GM12878 (cell line): ENCODE measurements at regions not wholly inside any gene's neighbourhood (a gene's known extent, or its start where the extent isn't known, plus 50 kb on each side); places are given as distances from the start of the nearest gene placed in this dataset.

Experiments
- ATAC-seq: fragments of 200-7000 bp; cut with Tn5 transposase; 3 replicates; pipeline ENCODE4 v1.9.1; 2020; ENCODE audit warnings: mild to moderate bottlenecking, moderate library complexity
- BruUV-seq: library from RNA; stranded (reverse); fragments of 400-500 nt; replicated peaks from 2 replicates; lab custom pipeline; 2021; lab: Mats Ljungman, UMichigan
- CTCF ChIA-PET: fragments of 300-600 bp; sonication (Branson Sonifier 250); formaldehyde crosslinking; extraction: SDS; loops from one replicate; lab custom pipeline; 2021; ENCODE audit warnings: inconsistent platforms; lab: Yijun Ruan, JAX
- POLR2A ChIA-PET: fragments of 350-600 bp; formaldehyde crosslinking; extraction: SDS; loops from one replicate; lab custom pipeline; 2021; ENCODE audit warnings: inconsistent platforms; lab: Charles Lee
- RAD21 ChIA-PET: fragments of 300-600 bp; sonication (Branson Sonifier 250); formaldehyde crosslinking; loops from one replicate; lab custom pipeline; 2023; ENCODE audit warnings: antibody characterized with exemption; ENCODE audit not compliant: unreplicated experiment; lab: Charles Lee
- SMC1A ChIA-PET: fragments of 300-600 bp; sonication (Branson Sonifier 250); formaldehyde crosslinking; loops from one replicate; lab custom pipeline; 2023; ENCODE audit not compliant: unreplicated experiment, uncharacterized antibody; lab: Charles Lee
- DNase-seq: peaks from one replicate; pipeline ENCODE4 v3.0.0-alpha.2; 2011; ENCODE audit warnings: low read depth, low spot score
- FAIRE-seq: peaks from 3 replicates; lab custom pipeline; 2011; peaks lifted over from hg19 to GRCh38; lab: Jason Lieb, UNC
- H2AFZ ChIP-seq: 2 replicates; pipeline ENCODE4 v1.6.0; 2011; ENCODE audit warnings: low read depth, low read length, control low read depth; ENCODE audit not compliant: control insufficient read depth
- H3K27ac ChIP-seq: 2 replicates; pipeline ENCODE4 v1.5.1; 2011; ENCODE audit warnings: control low read depth; ENCODE audit not compliant: control insufficient read depth, insufficient read depth
- H3K27me3 ChIP-seq, 2 experiments: replicated peaks in 1 of 2; 2 replicates each; pipeline versions ENCODE4 v1.6.0 to v1.6.1; 2011; ENCODE audit warnings: low read length in 1 of 2; ENCODE audit not compliant: control insufficient read depth in 2 of 2, insufficient read depth in 2 of 2
- H3K36me3 ChIP-seq, 2 experiments: 2 replicates each; pipeline ENCODE4 v1.5.1; 2011; ENCODE audit warnings: low read length in 1 of 2; ENCODE audit not compliant: control insufficient read depth in 2 of 2, insufficient read depth in 2 of 2
- H3K4me1 ChIP-seq: 2 replicates; pipeline ENCODE4 v1.6.1; 2011; ENCODE audit warnings: mild to moderate bottlenecking, low read length, moderate library complexity, mixed read lengths; ENCODE audit not compliant: control insufficient read depth, insufficient read depth
- H3K4me2 ChIP-seq: 2 replicates; pipeline ENCODE4 v1.6.0; 2011; ENCODE audit warnings: control low read depth; ENCODE audit not compliant: control insufficient read depth, insufficient read depth
- H3K4me3 ChIP-seq: fragments of 200-600 bp; sonication (generic); 2 replicates; pipeline ENCODE4 v1.5.1; 2016
- H3K79me2 ChIP-seq: 2 replicates; pipeline ENCODE4 v1.6.0; 2011; ENCODE audit warnings: low read length; ENCODE audit not compliant: control insufficient read depth, insufficient read depth
- H3K9ac ChIP-seq: 2 replicates; pipeline ENCODE4 v1.8.0; 2011; ENCODE audit warnings: low read length, control low read depth, mixed read lengths; ENCODE audit not compliant: control insufficient read depth, insufficient read depth
- H3K9me3 ChIP-seq: replicated peaks from 3 replicates; pipeline ENCODE4 v1.5.1; 2011; ENCODE audit warnings: mild to moderate bottlenecking, low read length; ENCODE audit not compliant: control insufficient read depth, insufficient read depth
- H4K20me1 ChIP-seq: 2 replicates; pipeline ENCODE4 v1.6.0; 2011; ENCODE audit not compliant: control insufficient read depth, insufficient read depth
- ASH2L ChIP-seq: fragments of 300-600, 200-600 bp; sonication (generic); IDR thresholded peaks from 2 replicates; pipeline ENCODE4 v1.6.1; 2017; ENCODE audit warnings: low read depth, mild to moderate bottlenecking, borderline replicate concordance
- FOXM1 ChIP-seq: IDR thresholded peaks from 2 replicates; pipeline ENCODE4 v1.6.1; 2012; ENCODE audit warnings: low read depth, mild to moderate bottlenecking, inconsistent platforms, low read length, moderate library complexity
- HDAC6 ChIP-seq: fragments of 200-600 bp; sonication (generic); IDR thresholded peaks from one replicate; pipeline ENCODE4 v1.8.0; 2017; ENCODE audit warnings: antibody characterized with exemption; ENCODE audit not compliant: unreplicated experiment
- PAX5 ChIP-seq: IDR thresholded peaks from 2 replicates; pipeline ENCODE4 v1.6.1; 2011; ENCODE audit warnings: low read depth, low read length, borderline replicate concordance
- POLR2AphosphoS5 ChIP-seq: IDR thresholded peaks from 2 replicates; pipeline ENCODE4 v1.6.1; 2011; ENCODE audit warnings: mild to moderate bottlenecking, low read length, inconsistent platforms
- RAD51 ChIP-seq: fragments of 450-650 bp; IDR thresholded peaks from 2 replicates; pipeline ENCODE4 v1.6.1; 2016; ENCODE audit warnings: moderate library complexity, mild to moderate bottlenecking, inconsistent platforms
- RELA ChIP-seq: fragments of 450-650 bp; IDR thresholded peaks from 2 replicates; pipeline ENCODE4 v1.8.0; 2014; ENCODE audit warnings: borderline replicate concordance; ENCODE audit not compliant: partially characterized antibody
- STAT3 ChIP-seq: IDR thresholded peaks from 2 replicates; pipeline ENCODE4 v1.6.1; 2011; ENCODE audit warnings: low read depth, low read length, improper control_type of control experiment
- WGBS: methylation state at CpG from one replicate; pipeline ENCODE4 v1.1.6; 2016; ENCODE audit warnings: low lambda C conversion rate; ENCODE audit not compliant: insufficient replicate concordance, insufficient coverage; ENCODE audit errors: missing lambda C conversion rate; 5-methylcytosine and 5-hydroxymethylcytosine counted together
- in situ Hi-C: fragments of 300-500 bp; cut with MboI; formaldehyde crosslinking; loops from 9 replicates; pipeline ENCODE4 v1.14.3; 2018; ENCODE audit warnings: mixed read lengths
- intact Hi-C: fragments of 100-400 bp; cut with micrococcal nuclease; formaldehyde crosslinking; loops from one replicate; pipeline ENCODE4 v1.14.2; 2022; ENCODE audit not compliant: unreplicated experiment
- TF ChIP-seq, protein P1 (sequence below): fragments of 450-650 bp; formaldehyde crosslinking; IDR thresholded peaks from 2 replicates; pipeline ENCODE4 v1.4.0; 2020; ENCODE audit warnings: mild to moderate bottlenecking, moderate library complexity
- TF ChIP-seq, protein P2 (sequence below): IDR thresholded peaks from 2 replicates; pipeline ENCODE4 v1.6.1; 2012; ENCODE audit warnings: improper control_type of control experiment, low read depth, low read length; ENCODE audit not compliant: insufficient replicate concordance
- TF ChIP-seq, protein P3 (sequence below): IDR thresholded peaks from 2 replicates; pipeline ENCODE4 v1.6.1; 2011; ENCODE audit warnings: low read depth, low read length, improper control_type of control experiment, borderline replicate concordance
- TF ChIP-seq, protein P4 (sequence below): fragments of 450-650 bp; IDR thresholded peaks from 2 replicates; pipeline ENCODE4 v1.6.1; 2018; ENCODE audit warnings: mild to moderate bottlenecking, low read depth, moderate library complexity; ENCODE audit not compliant: partially characterized antibody

DNA sequence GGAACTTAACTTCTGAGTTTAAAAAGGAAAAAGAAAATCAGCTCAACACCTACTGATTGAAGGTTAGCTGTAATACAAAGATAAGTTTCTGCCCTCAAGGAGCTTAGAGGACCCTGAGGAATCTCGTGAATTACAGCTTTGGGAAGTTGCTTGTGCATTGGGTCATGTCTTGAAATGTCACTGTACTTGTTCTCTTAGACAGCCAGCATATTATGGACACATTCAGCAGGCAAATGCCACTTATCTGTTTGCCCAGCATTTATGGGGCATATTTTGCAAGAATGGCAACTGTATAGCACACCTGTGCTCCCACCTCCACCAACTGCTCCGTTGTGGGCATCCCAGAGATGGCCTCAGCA, 263.6 kb upstream of the CRY1 start:
- no peak overlapping the region for H3K4me3 ChIP-seq
- no peaks in the 10 kb centered on the region for H3K4me1 ChIP-seq
- intact Hi-C loops, result no loop called here
- no peak overlapping the region for H3K4me2 ChIP-seq
- ChIA-PET CTCF (no interaction called here), RAD21 (no interaction called here), SMC1A (interaction anchor here (0.5 to 1.2 kb wide), 2 partner anchors 9 to 1867 kb away, joined by 4 read pairs; no protein-coding TSS in a partner anchor), POLR2A (no interaction called here)
- H3K27ac ChIP-seq, result no peak overlapping the region
- no peaks in the 10 kb centered on the region for H3K36me3 ChIP-seq
- 0 out of 2 replicates have a peak, but pooled peaks cover 2% of the 10 kb centered on the region for H4K20me1 ChIP-seq
- WGBS, result 0% methylated on average over 2 of the region's 2 CpGs
- no peak overlapping the region for H3K9ac ChIP-seq
- H3K9me3 ChIP-seq, result no peaks in the 10 kb centered on the region
- FAIRE-seq, result no peak
- ATAC-seq, result no peak
- no TSS peak for BruUV-seq
- H2AFZ ChIP-seq, result no peak overlapping the region
- DNase-seq, result no peak
- no peaks in the 10 kb centered on the region for H3K27me3 ChIP-seq
- in situ Hi-C loops, result no loop called here
- H3K79me2 ChIP-seq, result no peaks in the 10 kb centered on the region
- TF ChIP-seq HDAC6 (no peak), POLR2AphosphoS5 (no peak), ASH2L (no peak), RAD51 (no peak), RELA (no peak), STAT3 (no peak), FOXM1 (no peak), PAX5 (no peak)
- TF ChIP-seq, protein P1, sequence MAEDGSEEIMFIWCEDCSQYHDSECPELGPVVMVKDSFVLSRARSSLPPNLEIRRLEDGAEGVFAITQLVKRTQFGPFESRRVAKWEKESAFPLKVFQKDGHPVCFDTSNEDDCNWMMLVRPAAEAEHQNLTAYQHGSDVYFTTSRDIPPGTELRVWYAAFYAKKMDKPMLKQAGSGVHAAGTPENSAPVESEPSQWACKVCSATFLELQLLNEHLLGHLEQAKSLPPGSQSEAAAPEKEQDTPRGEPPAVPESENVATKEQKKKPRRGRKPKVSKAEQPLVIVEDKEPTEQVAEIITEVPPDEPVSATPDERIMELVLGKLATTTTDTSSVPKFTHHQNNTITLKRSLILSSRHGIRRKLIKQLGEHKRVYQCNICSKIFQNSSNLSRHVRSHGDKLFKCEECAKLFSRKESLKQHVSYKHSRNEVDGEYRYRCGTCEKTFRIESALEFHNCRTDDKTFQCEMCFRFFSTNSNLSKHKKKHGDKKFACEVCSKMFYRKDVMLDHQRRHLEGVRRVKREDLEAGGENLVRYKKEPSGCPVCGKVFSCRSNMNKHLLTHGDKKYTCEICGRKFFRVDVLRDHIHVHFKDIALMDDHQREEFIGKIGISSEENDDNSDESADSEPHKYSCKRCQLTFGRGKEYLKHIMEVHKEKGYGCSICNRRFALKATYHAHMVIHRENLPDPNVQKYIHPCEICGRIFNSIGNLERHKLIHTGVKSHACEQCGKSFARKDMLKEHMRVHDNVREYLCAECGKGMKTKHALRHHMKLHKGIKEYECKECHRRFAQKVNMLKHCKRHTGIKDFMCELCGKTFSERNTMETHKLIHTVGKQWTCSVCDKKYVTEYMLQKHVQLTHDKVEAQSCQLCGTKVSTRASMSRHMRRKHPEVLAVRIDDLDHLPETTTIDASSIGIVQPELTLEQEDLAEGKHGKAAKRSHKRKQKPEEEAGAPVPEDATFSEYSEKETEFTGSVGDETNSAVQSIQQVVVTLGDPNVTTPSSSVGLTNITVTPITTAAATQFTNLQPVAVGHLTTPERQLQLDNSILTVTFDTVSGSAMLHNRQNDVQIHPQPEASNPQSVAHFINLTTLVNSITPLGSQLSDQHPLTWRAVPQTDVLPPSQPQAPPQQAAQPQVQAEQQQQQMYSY, result no peak
- TF ChIP-seq, protein P2, sequence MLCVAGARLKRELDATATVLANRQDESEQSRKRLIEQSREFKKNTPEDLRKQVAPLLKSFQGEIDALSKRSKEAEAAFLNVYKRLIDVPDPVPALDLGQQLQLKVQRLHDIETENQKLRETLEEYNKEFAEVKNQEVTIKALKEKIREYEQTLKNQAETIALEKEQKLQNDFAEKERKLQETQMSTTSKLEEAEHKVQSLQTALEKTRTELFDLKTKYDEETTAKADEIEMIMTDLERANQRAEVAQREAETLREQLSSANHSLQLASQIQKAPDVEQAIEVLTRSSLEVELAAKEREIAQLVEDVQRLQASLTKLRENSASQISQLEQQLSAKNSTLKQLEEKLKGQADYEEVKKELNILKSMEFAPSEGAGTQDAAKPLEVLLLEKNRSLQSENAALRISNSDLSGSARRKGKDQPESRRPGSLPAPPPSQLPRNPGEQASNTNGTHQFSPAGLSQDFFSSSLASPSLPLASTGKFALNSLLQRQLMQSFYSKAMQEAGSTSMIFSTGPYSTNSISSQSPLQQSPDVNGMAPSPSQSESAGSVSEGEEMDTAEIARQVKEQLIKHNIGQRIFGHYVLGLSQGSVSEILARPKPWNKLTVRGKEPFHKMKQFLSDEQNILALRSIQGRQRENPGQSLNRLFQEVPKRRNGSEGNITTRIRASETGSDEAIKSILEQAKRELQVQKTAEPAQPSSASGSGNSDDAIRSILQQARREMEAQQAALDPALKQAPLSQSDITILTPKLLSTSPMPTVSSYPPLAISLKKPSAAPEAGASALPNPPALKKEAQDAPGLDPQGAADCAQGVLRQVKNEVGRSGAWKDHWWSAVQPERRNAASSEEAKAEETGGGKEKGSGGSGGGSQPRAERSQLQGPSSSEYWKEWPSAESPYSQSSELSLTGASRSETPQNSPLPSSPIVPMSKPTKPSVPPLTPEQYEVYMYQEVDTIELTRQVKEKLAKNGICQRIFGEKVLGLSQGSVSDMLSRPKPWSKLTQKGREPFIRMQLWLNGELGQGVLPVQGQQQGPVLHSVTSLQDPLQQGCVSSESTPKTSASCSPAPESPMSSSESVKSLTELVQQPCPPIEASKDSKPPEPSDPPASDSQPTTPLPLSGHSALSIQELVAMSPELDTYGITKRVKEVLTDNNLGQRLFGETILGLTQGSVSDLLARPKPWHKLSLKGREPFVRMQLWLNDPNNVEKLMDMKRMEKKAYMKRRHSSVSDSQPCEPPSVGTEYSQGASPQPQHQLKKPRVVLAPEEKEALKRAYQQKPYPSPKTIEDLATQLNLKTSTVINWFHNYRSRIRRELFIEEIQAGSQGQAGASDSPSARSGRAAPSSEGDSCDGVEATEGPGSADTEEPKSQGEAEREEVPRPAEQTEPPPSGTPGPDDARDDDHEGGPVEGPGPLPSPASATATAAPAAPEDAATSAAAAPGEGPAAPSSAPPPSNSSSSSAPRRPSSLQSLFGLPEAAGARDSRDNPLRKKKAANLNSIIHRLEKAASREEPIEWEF, result no peak
- TF ChIP-seq, protein P3, sequence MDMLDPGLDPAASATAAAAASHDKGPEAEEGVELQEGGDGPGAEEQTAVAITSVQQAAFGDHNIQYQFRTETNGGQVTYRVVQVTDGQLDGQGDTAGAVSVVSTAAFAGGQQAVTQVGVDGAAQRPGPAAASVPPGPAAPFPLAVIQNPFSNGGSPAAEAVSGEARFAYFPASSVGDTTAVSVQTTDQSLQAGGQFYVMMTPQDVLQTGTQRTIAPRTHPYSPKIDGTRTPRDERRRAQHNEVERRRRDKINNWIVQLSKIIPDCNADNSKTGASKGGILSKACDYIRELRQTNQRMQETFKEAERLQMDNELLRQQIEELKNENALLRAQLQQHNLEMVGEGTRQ, result no peak
- TF ChIP-seq, protein P4, sequence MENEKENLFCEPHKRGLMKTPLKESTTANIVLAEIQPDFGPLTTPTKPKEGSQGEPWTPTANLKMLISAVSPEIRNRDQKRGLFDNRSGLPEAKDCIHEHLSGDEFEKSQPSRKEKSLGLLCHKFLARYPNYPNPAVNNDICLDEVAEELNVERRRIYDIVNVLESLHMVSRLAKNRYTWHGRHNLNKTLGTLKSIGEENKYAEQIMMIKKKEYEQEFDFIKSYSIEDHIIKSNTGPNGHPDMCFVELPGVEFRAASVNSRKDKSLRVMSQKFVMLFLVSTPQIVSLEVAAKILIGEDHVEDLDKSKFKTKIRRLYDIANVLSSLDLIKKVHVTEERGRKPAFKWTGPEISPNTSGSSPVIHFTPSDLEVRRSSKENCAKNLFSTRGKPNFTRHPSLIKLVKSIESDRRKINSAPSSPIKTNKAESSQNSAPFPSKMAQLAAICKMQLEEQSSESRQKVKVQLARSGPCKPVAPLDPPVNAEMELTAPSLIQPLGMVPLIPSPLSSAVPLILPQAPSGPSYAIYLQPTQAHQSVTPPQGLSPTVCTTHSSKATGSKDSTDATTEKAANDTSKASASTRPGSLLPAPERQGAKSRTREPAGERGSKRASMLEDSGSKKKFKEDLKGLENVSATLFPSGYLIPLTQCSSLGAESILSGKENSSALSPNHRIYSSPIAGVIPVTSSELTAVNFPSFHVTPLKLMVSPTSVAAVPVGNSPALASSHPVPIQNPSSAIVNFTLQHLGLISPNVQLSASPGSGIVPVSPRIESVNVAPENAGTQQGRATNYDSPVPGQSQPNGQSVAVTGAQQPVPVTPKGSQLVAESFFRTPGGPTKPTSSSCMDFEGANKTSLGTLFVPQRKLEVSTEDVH, result no peak
